CD8-positive, alpha-beta memory T cell (primary cell): ENCODE measurements at regions not wholly inside any gene's neighbourhood (a gene's known extent, or its start where the extent isn't known, plus 50 kb on each side); places are given as distances from the start of the nearest gene placed in this dataset.

Experiments
- CTCF ChIA-PET: fragments of 350-600 bp; sonication (Branson Sonifier 250); formaldehyde crosslinking; loops from one replicate; lab custom pipeline; 2021; ENCODE audit warnings: antibody characterized with exemption; lab: Charles Lee
- POLR2A ChIA-PET: fragments of 350-600 bp; sonication (Branson Sonifier 250); formaldehyde crosslinking; loops from one replicate; lab custom pipeline; 2021; ENCODE audit warnings: antibody characterized with exemption; lab: Charles Lee
- DNase-seq, 5 donors: peaks; one replicate each; pipeline versions ENCODE4 v3.0.0 to v3.0.0-alpha.2; 2020 to 2022; ENCODE audit warnings: mixed read lengths in 1 of 5
- H3K27ac ChIP-seq: one replicate; pipeline ENCODE4 v1.7.0; 2013; ENCODE audit warnings: low read depth, mild to moderate bottlenecking, low read length, moderate library complexity
- H3K27me3 ChIP-seq: 2 replicates; pipeline ENCODE4 v1.7.0; 2013; ENCODE audit warnings: low read length, mild to moderate bottlenecking; ENCODE audit not compliant: insufficient read depth, poor library complexity, severe bottlenecking
- H3K36me3 ChIP-seq: 2 replicates; pipeline ENCODE4 v1.7.0; 2013; ENCODE audit warnings: mild to moderate bottlenecking, low read length, moderate library complexity; ENCODE audit not compliant: insufficient read depth
- H3K4me1 ChIP-seq: 2 replicates; pipeline ENCODE4 v1.7.0; 2013; ENCODE audit warnings: mild to moderate bottlenecking, low read length, moderate library complexity; ENCODE audit not compliant: insufficient read depth
- H3K4me3 ChIP-seq: 2 replicates; pipeline ENCODE4 v1.7.0; 2013; ENCODE audit warnings: mild to moderate bottlenecking, low read length
- H3K9me3 ChIP-seq: 2 replicates; pipeline ENCODE4 v1.7.0; 2013; ENCODE audit warnings: mild to moderate bottlenecking, low read length
- H3K27ac Mint-ChIP-seq, 8 donors: one replicate each; pipeline ENCODE4 v1.8.0; 2020 to 2021; ENCODE audit warnings: mixed read lengths in 8 of 8, mild to moderate bottlenecking in 6 of 8, inconsistent platforms in 3 of 8, moderate library complexity in 3 of 8
- H3K27me3 Mint-ChIP-seq, 2 donors: one replicate each; pipeline ENCODE4 v1.8.0; 2020 to 2021; ENCODE audit warnings: mixed read lengths in 2 of 2, mild to moderate bottlenecking in 1 of 2, moderate library complexity in 1 of 2
- H3K36me3 Mint-ChIP-seq, 3 donors: one replicate each; pipeline ENCODE4 v1.8.0; 2020 to 2021; ENCODE audit warnings: mixed read lengths in 3 of 3, inconsistent platforms in 1 of 3, mild to moderate bottlenecking in 1 of 3
- H3K4me1 Mint-ChIP-seq, 3 donors: one replicate each; pipeline ENCODE4 v1.8.0; 2020 to 2021; ENCODE audit warnings: mixed read lengths in 3 of 3, inconsistent platforms in 1 of 3, mild to moderate bottlenecking in 1 of 3
- H3K4me3 Mint-ChIP-seq, 7 donors: one replicate each; pipeline ENCODE4 v1.8.0; 2020 to 2021; ENCODE audit warnings: mixed read lengths in 7 of 7, mild to moderate bottlenecking in 6 of 7, moderate library complexity in 4 of 7, inconsistent platforms in 2 of 7
- H3K9me3 Mint-ChIP-seq, 5 donors: one replicate each; pipeline ENCODE4 v1.8.0; 2020 to 2022; ENCODE audit warnings: mixed read lengths in 5 of 5, mild to moderate bottlenecking in 3 of 5, moderate library complexity in 2 of 5, inconsistent platforms in 1 of 5

- CTCF ChIA-PET = no interaction called here
- DNase-seq = no peak
- H3K27me3 Mint-ChIP-seq = peaks cover 3 to 15% of the 10 kb centered on the region in 2 donors
Observed at GRCh38 chr2:217052856-217053577, 193.2 kb upstream of the TNP1 start.

GRCh38 chr2:217051416-217051815 is 191.6 kb upstream of the TNP1 start:
- H3K27ac ChIP-seq = no peak overlapping the region
- no peak overlapping the region for H3K4me3 ChIP-seq
- H3K4me1 ChIP-seq = no peaks in the 10 kb centered on the region
- no peak overlapping the region for H3K27ac Mint-ChIP-seq
- ChIA-PET CTCF (no interaction called here), POLR2A (no interaction called here)
- H3K4me1 Mint-ChIP-seq = no peaks in the 10 kb centered on the region
- H3K36me3 ChIP-seq = no peaks in the 10 kb centered on the region
- peaks cover 3 to 15% of the 10 kb centered on the region in 2 donors for H3K27me3 Mint-ChIP-seq
- H3K4me3 Mint-ChIP-seq = no peak overlapping the region
- DNase-seq = no peak
- no peaks in the 10 kb centered on the region for H3K9me3 ChIP-seq
- no peaks in the 10 kb centered on the region for H3K27me3 ChIP-seq
- no peaks in the 10 kb centered on the region for H3K36me3 Mint-ChIP-seq
- H3K9me3 Mint-ChIP-seq = peaks cover 0 to 9% (median 0%) of the 10 kb centered on the region in 5 donors

More at GRCh38 chr2:217052856-217053577, 193.2 kb upstream of the TNP1 start:
- no peak overlapping the region for H3K27ac ChIP-seq
- H3K9me3 ChIP-seq = no peaks in the 10 kb centered on the region
- H3K36me3 Mint-ChIP-seq = no peaks in the 10 kb centered on the region
- H3K9me3 Mint-ChIP-seq = peaks cover 0 to 9% (median 0%) of the 10 kb centered on the region in 5 donors
- POLR2A ChIA-PET = no interaction called here
- H3K27ac Mint-ChIP-seq = no peak overlapping the region
- H3K4me3 ChIP-seq = no peak overlapping the region
- H3K27me3 ChIP-seq = no peaks in the 10 kb centered on the region
- H3K36me3 ChIP-seq = no peaks in the 10 kb centered on the region
- no peaks in the 10 kb centered on the region for H3K4me1 ChIP-seq
- no peak overlapping the region for H3K4me3 Mint-ChIP-seq
- no peaks in the 10 kb centered on the region for H3K4me1 Mint-ChIP-seq

- no peak overlapping the region for H3K4me3 Mint-ChIP-seq
- Histone ChIP-seq H3K9me3 (no peaks in the 10 kb centered on the region), H3K27me3 (no peaks in the 10 kb centered on the region), H3K36me3 (no peaks in the 10 kb centered on the region), H3K4me3 (no peak overlapping the region), H3K27ac (no peak overlapping the region), H3K4me1 (no peaks in the 10 kb centered on the region)
- peaks cover 3 to 15% of the 10 kb centered on the region in 2 donors for H3K27me3 Mint-ChIP-seq
- no peaks in the 10 kb centered on the region for H3K36me3 Mint-ChIP-seq
- H3K27ac Mint-ChIP-seq = no peak overlapping the region
- ChIA-PET POLR2A (no interaction called here), CTCF (no interaction called here)
- H3K4me1 Mint-ChIP-seq = no peaks in the 10 kb centered on the region
- peaks cover 0 to 9% (median 0%) of the 10 kb centered on the region in 5 donors for H3K9me3 Mint-ChIP-seq
- no peak for DNase-seq
Observed at GRCh38 chr2:217049956-217050355, 190.1 kb upstream of the TNP1 start.

- Histone ChIP-seq H3K27me3 (no peaks in the 10 kb centered on the region), H3K27ac (no peak overlapping the region), H3K4me3 (no peak overlapping the region), H3K4me1 (no peaks in the 10 kb centered on the region), H3K9me3 (no peaks in the 10 kb centered on the region), H3K36me3 (no peaks in the 10 kb centered on the region)
- Mint-ChIP-seq H3K36me3 (no peaks in the 10 kb centered on the region), H3K4me3 (no peak overlapping the region), H3K27ac (no peak overlapping the region), H3K4me1 (no peaks in the 10 kb centered on the region), H3K9me3 (peaks cover 0 to 11% (median 0%) of the 10 kb centered on the region in 5 donors), H3K27me3 (peaks cover 3 to 15% of the 10 kb centered on the region in 2 donors)
- ChIA-PET CTCF (no interaction called here), POLR2A (no interaction called here)
- DNase-seq = no peak
Observed at GRCh38 chr2:217049422-217049821, 189.6 kb upstream of the TNP1 start.

GRCh38 chr2:217048730-217049129 is 188.9 kb upstream of the TNP1 start:
- H3K27me3 Mint-ChIP-seq = peaks cover 3 to 15% of the 10 kb centered on the region in 2 donors
- DNase-seq = no peak
- no peaks in the 10 kb centered on the region for H3K4me1 ChIP-seq
- ChIA-PET POLR2A (no interaction called here), CTCF (no interaction called here)
- no peaks in the 10 kb centered on the region for H3K36me3 ChIP-seq
- no peak overlapping the region for H3K4me3 Mint-ChIP-seq
- peaks cover 0 to 9% (median 0%) of the 10 kb centered on the region in 5 donors for H3K9me3 Mint-ChIP-seq
- no peaks in the 10 kb centered on the region for H3K27me3 ChIP-seq
- no peaks in the 10 kb centered on the region for H3K9me3 ChIP-seq
- no peak overlapping the region for H3K27ac ChIP-seq
- H3K36me3 Mint-ChIP-seq = no peaks in the 10 kb centered on the region
- H3K27ac Mint-ChIP-seq = no peak overlapping the region
- no peaks in the 10 kb centered on the region for H3K4me1 Mint-ChIP-seq
- no peak overlapping the region for H3K4me3 ChIP-seq

GRCh38 chr2:217047631-217048030 is 187.8 kb upstream of the TNP1 start:
- Mint-ChIP-seq H3K27me3 (peaks cover 3 to 15% of the 10 kb centered on the region in 2 donors), H3K9me3 (peaks cover 0 to 7% (median 0%) of the 10 kb centered on the region in 5 donors), H3K36me3 (no peaks in the 10 kb centered on the region), H3K4me1 (no peaks in the 10 kb centered on the region), H3K4me3 (no peak overlapping the region), H3K27ac (no peak overlapping the region)
- H3K36me3 ChIP-seq = no peaks in the 10 kb centered on the region
- CTCF ChIA-PET = no interaction called here
- DNase-seq = no peak
- no peak overlapping the region for H3K27ac ChIP-seq
- H3K4me1 ChIP-seq = no peaks in the 10 kb centered on the region
- POLR2A ChIA-PET = no interaction called here
- no peak overlapping the region for H3K4me3 ChIP-seq
- no peaks in the 10 kb centered on the region for H3K9me3 ChIP-seq
- H3K27me3 ChIP-seq = no peaks in the 10 kb centered on the region

GRCh38 chr2:217047209-217047608 is 187.3 kb upstream of the TNP1 start:
- H3K4me3 Mint-ChIP-seq = no peak overlapping the region
- CTCF ChIA-PET = no interaction called here

GRCh38 chr2:217045700-217046475 is 186.0 kb upstream of the TNP1 start:
- no peaks in the 10 kb centered on the region for H3K9me3 ChIP-seq
- Mint-ChIP-seq H3K27me3 (peaks cover 5 to 12% of the 10 kb centered on the region in 2 donors), H3K4me1 (no peaks in the 10 kb centered on the region), H3K36me3 (no peaks in the 10 kb centered on the region), H3K27ac (no peak overlapping the region), H3K4me3 (no peak overlapping the region), H3K9me3 (peaks cover 0 to 7% (median 0%) of the 10 kb centered on the region in 5 donors)
- no peaks in the 10 kb centered on the region for H3K4me1 ChIP-seq
- POLR2A ChIA-PET = no interaction called here
- H3K4me3 ChIP-seq = no peak overlapping the region
- H3K27ac ChIP-seq = no peak overlapping the region
- DNase-seq = no peak
- CTCF ChIA-PET = no interaction called here
- no peaks in the 10 kb centered on the region for H3K27me3 ChIP-seq
- H3K36me3 ChIP-seq = no peaks in the 10 kb centered on the region

More at GRCh38 chr2:217047209-217047608, 187.3 kb upstream of the TNP1 start:
- no peak overlapping the region for H3K4me3 ChIP-seq
- Mint-ChIP-seq H3K27me3 (peaks cover 3 to 15% of the 10 kb centered on the region in 2 donors), H3K27ac (peak overlapping the region in 1 of 8 donors; percentile 47), H3K9me3 (peaks cover 0 to 7% (median 0%) of the 10 kb centered on the region in 5 donors), H3K4me1 (no peaks in the 10 kb centered on the region), H3K36me3 (no peaks in the 10 kb centered on the region)
- no peaks in the 10 kb centered on the region for H3K4me1 ChIP-seq
- H3K27ac ChIP-seq = no peak overlapping the region
- POLR2A ChIA-PET = no interaction called here
- no peaks in the 10 kb centered on the region for H3K36me3 ChIP-seq
- H3K27me3 ChIP-seq = no peaks in the 10 kb centered on the region
- DNase-seq = no peak
- H3K9me3 ChIP-seq = no peaks in the 10 kb centered on the region
